Spleen (tissue), 7 donors: ENCODE measurements at regions not wholly inside any gene's neighbourhood (a gene's known extent, or its start where the extent isn't known, plus 50 kb on each side); places are given as distances from the start of the nearest gene placed in this dataset.
"Not testable (repeated sequence)": the region's sequence is repeated elsewhere in the genome, so short reads cannot be mapped to it uniquely, and the experiment has no call there.

Source experiments
- POLR2A ChIP-seq, 3 donors: fragments of 450-650 bp; IDR thresholded peaks; one replicate each; pipeline ENCODE4 v1.5.1; 2017; ENCODE audit warnings: antibody characterized with exemption in 3 of 3, mild to moderate bottlenecking in 1 of 3
- POLR2AphosphoS5 ChIP-seq, 3 donors: sonication (generic); formaldehyde crosslinking; IDR thresholded peaks; one replicate each; pipeline ENCODE4 v1.5.1; 2017; ENCODE audit warnings: antibody characterized with exemption in 3 of 3
- TF ChIP-seq, protein P1 (sequence below), 11 experiments: fragments of 200-600 bp in 7 of 11; fragments of 450-650 bp in 4 of 11; sonication (generic) in 4 of 11; IDR thresholded peaks in 8 of 11; conservative IDR thresholded peaks in 3 of 11; 1 replicate in 7 of 11; 2 replicates in 4 of 11; pipeline versions ENCODE4 v1.4.0 to v1.8.0; 2016 to 2021; ENCODE audit warnings: antibody characterized with exemption in 11 of 11, inconsistent platforms in 4 of 11, mild to moderate bottlenecking in 1 of 11
- donor health status: DM: no; HTN: no; CAD: no; lungs with moderate emphysema.
- donor health status: DM: no; HTN: no; CAD: no.
- donor health status: DM: no; HTN: no; CAD: no.

DNA sequence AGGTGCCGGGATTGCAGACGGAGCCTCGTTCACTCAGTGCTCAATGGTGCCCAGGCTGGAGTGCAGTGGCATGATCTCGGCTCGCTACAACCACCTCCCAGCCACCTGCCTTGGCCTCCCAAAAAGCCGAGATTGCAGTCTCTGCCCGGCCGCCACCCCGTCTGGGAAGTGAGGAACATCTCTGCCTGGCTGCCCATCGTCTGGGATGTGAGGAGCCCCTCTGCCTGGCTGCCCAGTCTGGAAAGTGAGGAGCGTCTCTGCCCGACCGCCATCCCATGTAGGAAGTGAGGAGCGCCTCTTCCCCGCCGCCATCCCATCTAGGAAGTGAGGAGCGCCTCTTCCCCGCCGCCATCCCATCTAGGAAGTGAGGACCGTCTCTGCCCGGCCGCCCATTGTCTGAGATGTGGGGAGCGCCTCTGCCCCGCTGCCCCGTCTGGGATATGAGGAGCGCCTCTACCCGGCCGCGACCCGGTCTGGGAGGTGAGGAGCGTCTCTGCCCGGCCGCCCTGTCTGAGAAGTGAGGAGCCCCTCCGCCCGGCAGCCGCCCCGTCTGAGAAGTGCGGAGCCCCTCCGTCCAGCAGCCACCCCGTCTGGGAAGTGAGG, 375.1 kb upstream of the FRG2C start:
- TF ChIP-seq, protein P1, sequence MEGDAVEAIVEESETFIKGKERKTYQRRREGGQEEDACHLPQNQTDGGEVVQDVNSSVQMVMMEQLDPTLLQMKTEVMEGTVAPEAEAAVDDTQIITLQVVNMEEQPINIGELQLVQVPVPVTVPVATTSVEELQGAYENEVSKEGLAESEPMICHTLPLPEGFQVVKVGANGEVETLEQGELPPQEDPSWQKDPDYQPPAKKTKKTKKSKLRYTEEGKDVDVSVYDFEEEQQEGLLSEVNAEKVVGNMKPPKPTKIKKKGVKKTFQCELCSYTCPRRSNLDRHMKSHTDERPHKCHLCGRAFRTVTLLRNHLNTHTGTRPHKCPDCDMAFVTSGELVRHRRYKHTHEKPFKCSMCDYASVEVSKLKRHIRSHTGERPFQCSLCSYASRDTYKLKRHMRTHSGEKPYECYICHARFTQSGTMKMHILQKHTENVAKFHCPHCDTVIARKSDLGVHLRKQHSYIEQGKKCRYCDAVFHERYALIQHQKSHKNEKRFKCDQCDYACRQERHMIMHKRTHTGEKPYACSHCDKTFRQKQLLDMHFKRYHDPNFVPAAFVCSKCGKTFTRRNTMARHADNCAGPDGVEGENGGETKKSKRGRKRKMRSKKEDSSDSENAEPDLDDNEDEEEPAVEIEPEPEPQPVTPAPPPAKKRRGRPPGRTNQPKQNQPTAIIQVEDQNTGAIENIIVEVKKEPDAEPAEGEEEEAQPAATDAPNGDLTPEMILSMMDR (IDR thresholded peaks at IDR 0.05 in 8 of 11, conservative IDR thresholded peaks at IDR 0.05 in 3 of 11) = not testable (repeated sequence)
- not testable (repeated sequence) for TF ChIP-seq POLR2A, POLR2AphosphoS5 (IDR thresholded peaks at IDR 0.05)
